Vagina (tissue), 2 donors: ENCODE measurements at regions not wholly inside any gene's neighbourhood (a gene's known extent, or its start where the extent isn't known, plus 50 kb on each side); places are given as distances from the start of the nearest gene placed in this dataset.

Source experiments
- DNase-seq, 2 donors: peaks; one replicate each; pipeline ENCODE4 v3.0.0-alpha.2; 2017; ENCODE audit errors: extremely low spot score in 2 of 2
- H3K27ac ChIP-seq: fragments of 200-600 bp; sonication (generic); one replicate; pipeline ENCODE4 v1.5.1; 2019
- H3K27me3 ChIP-seq: fragments of 200-600 bp; sonication (generic); one replicate; pipeline ENCODE4 v1.5.1; 2019
- H3K36me3 ChIP-seq, 2 donors: fragments of 200-600 bp; sonication (generic); one replicate each; pipeline ENCODE4 v1.5.1; 2017 to 2019
- H3K4me1 ChIP-seq: fragments of 200-600 bp; sonication (generic); one replicate; pipeline ENCODE4 v1.5.1; 2019
- H3K4me3 ChIP-seq, 2 donors: fragments of 200-600 bp; sonication (generic); 1 replicate in 1 of 2; 2 replicates in 1 of 2; pipeline ENCODE4 v1.5.1; 2016 to 2019
- H3K9me3 ChIP-seq: fragments of 200-600 bp; sonication (generic); one replicate; pipeline ENCODE4 v1.5.1; 2019
- POLR2A ChIP-seq, 2 donors: fragments of 450-650 bp; IDR thresholded peaks; one replicate each; pipeline ENCODE4 v1.6.1; 2017; ENCODE audit warnings: antibody characterized with exemption in 2 of 2, mild to moderate bottlenecking in 2 of 2, moderate library complexity in 2 of 2
- POLR2AphosphoS5 ChIP-seq, 2 donors: sonication (generic); formaldehyde crosslinking; IDR thresholded peaks; one replicate each; pipeline ENCODE4 v1.9.0; 2017; ENCODE audit warnings: antibody characterized with exemption in 2 of 2, mild to moderate bottlenecking in 2 of 2, low read depth in 1 of 2; ENCODE audit not compliant: insufficient read depth in 1 of 2
- intact Hi-C: fragments of 100-400 bp; cut with DNase I; formaldehyde crosslinking; loops from one replicate; pipeline ENCODE4 v1.15.1; 2023
- TF ChIP-seq, protein P1 (sequence below), 3 experiments: fragments of 450-650 bp in 2 of 3; fragments of 200-600 bp in 1 of 3; sonication (generic) in 1 of 3; IDR thresholded peaks; one replicate each; pipeline ENCODE4 v1.5.1; 2017 to 2019; ENCODE audit warnings: antibody characterized with exemption in 3 of 3, mild to moderate bottlenecking in 2 of 3, moderate library complexity in 2 of 3

DNA sequence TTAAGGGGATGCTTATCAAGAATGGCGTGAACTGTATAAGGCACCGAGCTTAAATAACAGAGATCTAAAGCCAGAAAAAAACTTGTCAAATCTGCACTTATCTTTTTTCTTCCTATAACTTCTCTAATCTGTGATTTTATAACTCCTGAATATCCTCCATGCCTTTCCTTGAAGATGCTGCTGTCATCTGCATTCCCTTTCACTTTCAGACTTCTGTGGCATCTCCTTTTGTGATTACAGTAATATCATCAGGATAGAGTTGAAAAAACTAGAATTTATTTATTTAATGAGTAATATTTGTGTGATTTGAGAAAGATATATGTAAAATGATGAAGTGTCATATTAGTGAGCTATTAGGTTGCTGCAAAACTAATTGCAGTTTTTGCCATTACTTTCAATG, 357.8 kb upstream of the PTBP2 start:
- Histone ChIP-seq H3K27me3 (no peaks in the 10 kb centered on the region), H3K4me1 (no peaks in the 10 kb centered on the region), H3K27ac (no peak overlapping the region), H3K36me3 (no peaks in the 10 kb centered on the region), H3K4me3 (no peak overlapping the region), H3K9me3 (no peaks in the 10 kb centered on the region)
- TF ChIP-seq POLR2AphosphoS5 (IDR thresholded peaks at IDR 0.05; ENCODE audit: insufficient read depth in 1 of 2, low read depth in 1 of 2): no peak
- TF ChIP-seq, protein P1, sequence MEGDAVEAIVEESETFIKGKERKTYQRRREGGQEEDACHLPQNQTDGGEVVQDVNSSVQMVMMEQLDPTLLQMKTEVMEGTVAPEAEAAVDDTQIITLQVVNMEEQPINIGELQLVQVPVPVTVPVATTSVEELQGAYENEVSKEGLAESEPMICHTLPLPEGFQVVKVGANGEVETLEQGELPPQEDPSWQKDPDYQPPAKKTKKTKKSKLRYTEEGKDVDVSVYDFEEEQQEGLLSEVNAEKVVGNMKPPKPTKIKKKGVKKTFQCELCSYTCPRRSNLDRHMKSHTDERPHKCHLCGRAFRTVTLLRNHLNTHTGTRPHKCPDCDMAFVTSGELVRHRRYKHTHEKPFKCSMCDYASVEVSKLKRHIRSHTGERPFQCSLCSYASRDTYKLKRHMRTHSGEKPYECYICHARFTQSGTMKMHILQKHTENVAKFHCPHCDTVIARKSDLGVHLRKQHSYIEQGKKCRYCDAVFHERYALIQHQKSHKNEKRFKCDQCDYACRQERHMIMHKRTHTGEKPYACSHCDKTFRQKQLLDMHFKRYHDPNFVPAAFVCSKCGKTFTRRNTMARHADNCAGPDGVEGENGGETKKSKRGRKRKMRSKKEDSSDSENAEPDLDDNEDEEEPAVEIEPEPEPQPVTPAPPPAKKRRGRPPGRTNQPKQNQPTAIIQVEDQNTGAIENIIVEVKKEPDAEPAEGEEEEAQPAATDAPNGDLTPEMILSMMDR (IDR thresholded peaks at IDR 0.05): no peak
- TF ChIP-seq POLR2A (IDR thresholded peaks at IDR 0.05): no peak
- intact Hi-C loops: no loop called here
- DNase-seq: no peak

DNA sequence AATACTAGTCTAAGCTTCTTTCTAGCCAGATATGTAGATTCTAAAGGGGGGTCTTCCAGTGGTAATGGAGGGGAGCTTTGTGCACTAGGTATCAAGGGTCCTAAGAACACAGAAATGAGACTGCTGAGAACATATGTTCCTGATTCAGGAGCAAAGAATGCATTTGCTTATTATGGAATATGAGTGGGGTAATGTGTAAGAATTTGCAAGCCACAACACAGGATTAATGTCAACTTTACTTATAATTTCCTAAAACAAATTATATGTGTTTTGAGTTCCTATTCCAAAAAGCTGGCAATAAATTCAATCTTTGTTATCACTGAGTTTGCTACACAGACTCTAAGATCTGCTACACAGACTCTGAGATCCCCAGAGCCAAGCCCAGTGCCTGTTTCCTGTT, 357.0 kb upstream of the PTBP2 start:
- H3K27ac ChIP-seq: no peak overlapping the region
- no peaks in the 10 kb centered on the region for H3K9me3 ChIP-seq
- no peaks in the 10 kb centered on the region for H3K4me1 ChIP-seq
- intact Hi-C loops: no loop called here
- H3K27me3 ChIP-seq: no peaks in the 10 kb centered on the region
- no peak overlapping the region for H3K4me3 ChIP-seq
- H3K36me3 ChIP-seq: no peaks in the 10 kb centered on the region
- DNase-seq: no peak
- TF ChIP-seq, protein P1 (IDR thresholded peaks at IDR 0.05): no peak
- TF ChIP-seq POLR2A (IDR thresholded peaks at IDR 0.05): no peak

DNA sequence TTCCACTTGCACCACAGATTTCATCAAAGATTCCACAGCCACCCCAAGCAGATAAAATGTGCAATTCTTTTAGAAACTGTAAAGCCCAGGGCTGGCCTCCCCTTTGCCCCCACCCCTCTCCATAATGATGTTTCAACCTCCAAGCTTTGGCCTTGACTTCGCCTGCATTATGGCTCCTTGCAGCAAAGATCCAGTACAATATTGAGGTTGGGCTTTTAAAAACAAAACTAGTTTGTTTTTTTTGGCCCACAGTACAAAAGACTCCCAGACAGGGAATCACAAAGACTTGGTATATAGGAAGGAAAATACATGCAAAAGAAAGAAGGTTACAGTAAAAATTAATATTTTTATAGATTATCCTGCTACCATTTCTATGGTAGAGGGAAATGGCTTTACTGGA, 356.5 kb upstream of the PTBP2 start:
- H3K27me3 ChIP-seq: no peaks in the 10 kb centered on the region
- H3K4me1 ChIP-seq: no peaks in the 10 kb centered on the region
- intact Hi-C loops: no loop called here
- H3K4me3 ChIP-seq: no peak overlapping the region
- TF ChIP-seq, protein P1 (IDR thresholded peaks at IDR 0.05): no peak
- no peak for TF ChIP-seq POLR2A (IDR thresholded peaks at IDR 0.05)
- no peak for TF ChIP-seq POLR2AphosphoS5 (IDR thresholded peaks at IDR 0.05; ENCODE audit: insufficient read depth in 1 of 2, low read depth in 1 of 2)
- no peak overlapping the region for H3K27ac ChIP-seq
- no peak for DNase-seq
- no peaks in the 10 kb centered on the region for H3K36me3 ChIP-seq
- no peaks in the 10 kb centered on the region for H3K9me3 ChIP-seq

DNA sequence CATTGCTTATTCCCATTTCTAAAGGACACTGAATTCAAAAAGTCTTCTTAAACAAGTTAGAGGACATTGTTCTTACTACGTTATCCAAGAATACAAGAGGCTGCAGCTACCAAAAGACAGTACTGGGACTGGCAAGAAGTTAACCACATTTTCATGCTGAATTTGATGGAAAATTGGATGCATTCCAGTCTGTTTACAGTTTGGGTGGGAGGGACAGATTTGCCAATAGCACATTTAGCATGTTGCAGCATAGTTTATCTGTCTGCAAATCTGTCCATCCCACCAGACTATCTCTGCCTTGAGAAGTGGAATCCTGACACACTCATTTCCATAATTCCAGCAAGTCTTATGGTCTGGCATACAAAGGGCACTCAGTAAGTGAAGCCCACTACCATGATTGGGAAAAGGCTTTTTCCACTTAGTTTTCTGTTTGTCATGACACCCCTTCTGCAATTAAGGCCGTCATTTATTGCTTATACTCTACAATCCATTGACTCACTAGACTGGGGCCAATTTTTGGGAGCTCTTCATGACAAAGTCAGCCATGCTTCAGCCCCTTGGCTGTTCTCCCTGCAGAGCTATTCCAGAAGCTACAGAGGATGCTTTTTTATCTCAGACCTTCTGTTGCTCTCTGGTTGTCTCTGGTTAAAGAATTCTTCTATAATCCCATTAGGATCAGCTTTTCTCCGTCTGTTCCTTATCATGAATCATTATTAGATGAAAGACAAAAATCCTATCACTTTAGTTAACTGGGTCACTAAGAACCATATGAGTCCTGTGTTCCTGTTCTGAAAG, 355.8 kb upstream of the PTBP2 start:
- H3K4me1 ChIP-seq: no peaks in the 10 kb centered on the region
- no peaks in the 10 kb centered on the region for H3K36me3 ChIP-seq
- H3K27ac ChIP-seq: no peak overlapping the region
- no peaks in the 10 kb centered on the region for H3K27me3 ChIP-seq
- TF ChIP-seq, protein P1 (IDR thresholded peaks at IDR 0.05): no peak
- no peak for TF ChIP-seq POLR2AphosphoS5 (IDR thresholded peaks at IDR 0.05; ENCODE audit: insufficient read depth in 1 of 2, low read depth in 1 of 2)
- no peak for TF ChIP-seq POLR2A (IDR thresholded peaks at IDR 0.05)
- no peak overlapping the region for H3K4me3 ChIP-seq
- intact Hi-C loops: no loop called here
- no peaks in the 10 kb centered on the region for H3K9me3 ChIP-seq
- no peak for DNase-seq

DNA sequence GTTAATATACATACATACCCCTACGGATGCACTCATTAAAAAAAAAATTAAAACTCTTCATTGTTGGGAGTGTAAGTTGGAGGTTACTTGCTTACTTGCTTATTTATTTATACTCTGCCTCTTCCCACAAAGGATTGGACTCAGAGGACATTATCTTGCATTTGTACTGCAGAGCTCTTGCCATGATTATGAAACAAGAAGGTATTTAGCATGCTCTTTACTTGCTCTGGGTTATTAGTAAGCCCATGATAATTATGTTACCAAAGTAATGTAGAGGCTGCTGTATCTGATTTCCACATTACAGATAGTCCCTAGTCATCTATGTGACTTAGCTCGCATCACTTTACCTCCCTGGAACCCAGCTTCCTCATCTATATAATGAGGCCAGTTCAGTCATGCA, 355.1 kb upstream of the PTBP2 start:
- TF ChIP-seq POLR2AphosphoS5 (IDR thresholded peaks at IDR 0.05; ENCODE audit: insufficient read depth in 1 of 2, low read depth in 1 of 2): no peak
- TF ChIP-seq, protein P1 (IDR thresholded peaks at IDR 0.05): no peak
- no peak for TF ChIP-seq POLR2A (IDR thresholded peaks at IDR 0.05)
- Histone ChIP-seq H3K4me1 (no peaks in the 10 kb centered on the region), H3K4me3 (no peak overlapping the region), H3K27me3 (no peaks in the 10 kb centered on the region), H3K27ac (no peak overlapping the region), H3K9me3 (no peaks in the 10 kb centered on the region), H3K36me3 (no peaks in the 10 kb centered on the region)
- intact Hi-C loops: no loop called here
- DNase-seq: no peak
